ENCODE measurements at regions not wholly inside any gene's neighbourhood (a gene's known extent, or its start where the extent isn't known, plus 50 kb on each side); places are given as distances from the start of the nearest gene placed in this dataset.

DNA sequence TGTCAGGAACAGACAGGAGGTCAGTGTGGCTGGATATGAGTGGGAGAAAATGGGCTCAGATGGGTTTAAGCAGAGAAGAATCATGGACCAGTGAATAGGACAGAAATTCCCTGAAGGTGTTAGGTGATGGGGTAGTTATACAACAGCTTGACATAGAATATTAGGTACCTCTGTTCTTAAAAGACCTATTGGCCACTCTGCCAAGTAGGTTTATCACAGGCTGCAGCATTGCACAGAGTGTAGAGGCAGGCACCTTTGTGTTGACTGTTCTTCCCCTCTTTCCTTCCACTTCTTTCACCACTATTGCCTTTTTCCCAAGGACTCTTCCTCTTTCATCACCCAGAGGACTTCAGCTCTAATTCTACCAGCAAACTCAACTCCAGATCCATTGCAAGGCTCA, 274.4 kb downstream of the CDCA7 start:
- no peak for TF ChIP-seq CTCF (conservative IDR thresholded peaks at IDR 0.05)
- Histone ChIP-seq H3K9ac (ENCODE audit: extremely low read depth, low read length, poor library complexity, severe bottlenecking) (no peak overlapping the region), H3K4me3 (ENCODE audit: low read length) (no peak overlapping the region), H3K9me3 (ENCODE audit: control insufficient read depth, low read length) (no peaks in the 10 kb centered on the region), H3K4me1 (ENCODE audit: control insufficient read depth, insufficient read depth, low read length) (no peaks in the 10 kb centered on the region), H3K36me3 (ENCODE audit: control insufficient read depth, insufficient read depth, low read length) (no peaks in the 10 kb centered on the region), H3K27ac (ENCODE audit: low read depth, low read length) (no peak overlapping the region), H3K27me3 (ENCODE audit: control insufficient read depth, insufficient read depth, low read length, poor library complexity, severe bottlenecking) (no peaks in the 10 kb centered on the region)
- Mint-ChIP-seq H3K4me1 (peaks cover 4% of the 10 kb centered on the region), H3K4me3 (no peak overlapping the region), H3K36me3 (ENCODE audit: low read depth) (no peaks in the 10 kb centered on the region), H3K27me3 (ENCODE audit: insufficient read depth) (no peaks in the 10 kb centered on the region), H3K9me3 (no peaks in the 10 kb centered on the region), H3K27ac (no peak overlapping the region)
- DNase-seq = no peak

DNA sequence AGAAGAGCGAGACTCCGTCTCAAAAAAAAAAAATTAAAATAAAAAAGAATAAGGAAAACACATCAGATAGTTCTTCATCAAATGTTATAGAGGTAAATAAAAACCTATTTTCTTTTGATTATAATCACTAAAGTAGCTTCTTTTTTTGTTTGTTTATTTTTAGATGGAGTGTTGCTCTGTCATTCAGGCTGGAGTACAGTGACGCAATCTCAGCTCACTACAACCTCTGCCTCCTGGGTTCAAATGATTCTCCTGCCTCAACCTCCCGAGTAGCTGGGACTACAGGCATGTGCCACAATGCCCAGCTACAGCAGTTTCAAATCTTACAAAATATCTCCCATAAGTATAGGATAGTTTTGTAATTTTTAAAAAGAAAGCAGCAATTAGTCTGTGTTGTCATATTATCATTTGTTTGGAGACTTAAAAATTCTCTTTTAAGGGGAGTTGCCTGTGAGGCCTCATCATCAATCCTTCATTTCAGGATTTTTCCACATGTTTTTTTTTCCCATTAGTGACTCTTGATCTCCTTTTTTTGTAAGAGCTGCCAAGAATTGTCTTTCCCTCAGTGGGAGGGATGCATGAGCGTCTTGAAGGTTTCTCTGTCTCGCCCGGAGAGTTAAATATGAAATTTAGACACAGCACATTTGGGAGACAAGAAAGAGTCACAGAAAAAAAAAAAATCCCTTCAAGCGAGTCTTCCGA, 275.9 kb downstream of the CDCA7 start:
- Histone ChIP-seq H3K4me3 (ENCODE audit: low read length) (no peak overlapping the region), H3K27ac (ENCODE audit: low read depth, low read length) (peak overlapping the region; percentile 66), H3K27me3 (ENCODE audit: control insufficient read depth, insufficient read depth, low read length, poor library complexity, severe bottlenecking) (no peaks in the 10 kb centered on the region), H3K36me3 (ENCODE audit: control insufficient read depth, insufficient read depth, low read length) (no peaks in the 10 kb centered on the region), H3K4me1 (ENCODE audit: control insufficient read depth, insufficient read depth, low read length) (no peaks in the 10 kb centered on the region), H3K9me3 (ENCODE audit: control insufficient read depth, low read length) (no peaks in the 10 kb centered on the region), H3K9ac (ENCODE audit: extremely low read depth, low read length, poor library complexity, severe bottlenecking) (no peak overlapping the region)
- Mint-ChIP-seq H3K4me1 (peaks cover 4% of the 10 kb centered on the region), H3K9me3 (no peaks in the 10 kb centered on the region), H3K27me3 (ENCODE audit: insufficient read depth) (no peaks in the 10 kb centered on the region), H3K4me3 (no peak overlapping the region), H3K36me3 (ENCODE audit: low read depth) (no peaks in the 10 kb centered on the region), H3K27ac (no peak overlapping the region)
- 59 to 88% methylated on average over 6 to 7 of the region's 9 CpGs for WGBS, 2 experiments (ENCODE audit: insufficient coverage in 1 of 2, insufficient read length in 1 of 2)
- DNase-seq = no peak
- no peak for TF ChIP-seq CTCF (conservative IDR thresholded peaks at IDR 0.05)

DNA sequence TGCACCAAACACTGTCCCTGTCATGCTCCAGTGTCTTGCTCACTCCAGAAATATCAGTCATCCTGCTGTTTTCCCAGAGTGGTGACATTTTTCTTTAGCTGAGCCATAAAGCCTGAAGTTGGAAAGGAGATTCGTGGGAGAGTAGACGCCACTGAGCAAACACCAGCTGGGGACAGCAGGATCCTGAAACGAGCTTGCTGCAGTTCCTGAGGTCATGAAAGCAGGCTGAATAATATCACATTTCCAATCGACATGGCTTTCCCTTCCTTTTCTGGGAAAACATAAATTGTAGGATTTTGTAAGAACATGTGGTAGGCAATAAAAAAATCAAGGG, 276.4 kb downstream of the CDCA7 start:
- Mint-ChIP-seq H3K9me3 (no peaks in the 10 kb centered on the region), H3K27me3 (ENCODE audit: insufficient read depth) (no peaks in the 10 kb centered on the region), H3K27ac (no peak overlapping the region), H3K4me1 (peaks cover 4% of the 10 kb centered on the region), H3K4me3 (no peak overlapping the region), H3K36me3 (ENCODE audit: low read depth) (no peaks in the 10 kb centered on the region)
- DNase-seq = no peak
- WGBS, 2 experiments (ENCODE audit: insufficient coverage in 1 of 2, insufficient read length in 1 of 2) = 32 to 65% methylated on average over 3 to 4 of the region's 4 CpGs
- Histone ChIP-seq H3K9me3 (ENCODE audit: control insufficient read depth, low read length) (no peaks in the 10 kb centered on the region), H3K4me1 (ENCODE audit: control insufficient read depth, insufficient read depth, low read length) (no peaks in the 10 kb centered on the region), H3K36me3 (ENCODE audit: control insufficient read depth, insufficient read depth, low read length) (no peaks in the 10 kb centered on the region), H3K27me3 (ENCODE audit: control insufficient read depth, insufficient read depth, low read length, poor library complexity, severe bottlenecking) (no peaks in the 10 kb centered on the region), H3K4me3 (ENCODE audit: low read length) (no peak overlapping the region), H3K9ac (ENCODE audit: extremely low read depth, low read length, poor library complexity, severe bottlenecking) (no peak overlapping the region), H3K27ac (ENCODE audit: low read depth, low read length) (peak overlapping the region; percentile 66)
- TF ChIP-seq CTCF (conservative IDR thresholded peaks at IDR 0.05) = no peak
